ENCODE measurements at regions not wholly inside any gene's neighbourhood (a gene's known extent, or its start where the extent isn't known, plus 50 kb on each side); places are given as distances from the start of the nearest gene placed in this dataset.
"Not testable (repeated sequence)": the region's sequence is repeated elsewhere in the genome, so short reads cannot be mapped to it uniquely, and the experiment has no call there.

DNA sequence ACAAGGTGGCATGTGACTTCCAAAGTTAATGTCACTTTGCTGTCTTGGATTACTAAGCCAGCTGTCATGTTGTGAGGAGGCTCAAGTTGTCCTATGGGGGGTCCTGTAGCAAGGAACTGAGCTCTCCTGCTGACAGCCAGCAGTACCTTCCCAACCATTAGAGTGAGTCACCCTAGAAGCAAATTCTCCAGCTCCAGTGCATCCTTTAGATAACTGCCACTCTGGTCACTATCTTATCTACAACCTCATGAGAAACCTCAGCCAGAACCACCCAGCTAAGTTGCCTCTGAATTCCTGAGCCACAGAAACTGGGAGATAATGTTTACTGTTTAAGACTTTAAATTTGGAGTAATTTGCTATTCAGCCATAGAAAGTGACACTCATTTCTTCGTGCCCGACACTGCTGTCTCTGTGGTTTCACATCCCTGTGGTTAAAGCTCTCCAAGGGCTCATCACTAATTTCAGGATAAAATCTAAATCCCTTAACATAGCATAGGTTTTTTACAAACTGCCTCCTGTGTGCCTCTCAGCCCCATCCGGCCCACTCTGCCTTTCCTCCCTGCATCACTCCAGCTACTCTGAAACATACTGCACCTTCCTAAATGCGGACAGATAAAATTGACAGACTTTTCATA is 83.5 kb downstream of the PRR15 start:
- Histone ChIP-seq H3K4me3 (ENCODE audit: low read length in 2 of 2) (no peak overlapping the region), H3K9me3 (ENCODE audit: control insufficient read depth in 2 of 2, insufficient read depth in 1 of 2, low read length in 1 of 2) (no peaks in the 10 kb centered on the region), H3K4me1 (ENCODE audit: control insufficient read depth in 2 of 2, insufficient read depth in 2 of 2, low read length in 2 of 2) (no peaks in the 10 kb centered on the region), H3K36me3 (ENCODE audit: control insufficient read depth in 2 of 2, insufficient read depth in 2 of 2, low read length in 1 of 2) (no peaks in the 10 kb centered on the region), H3K27me3 (ENCODE audit: control insufficient read depth in 2 of 2, insufficient read depth in 1 of 2, low read length in 1 of 2) (no peaks in the 10 kb centered on the region), H3K27ac (ENCODE audit: low read depth in 1 of 2, low read length in 1 of 2) (no peak overlapping the region)
- WGBS, result 57% methylated on average over 4 of the region's 4 CpGs
- no peak for DNase-seq (ENCODE audit: low read depth in 6 of 9, low spot score in 9 of 9)

- DNase-seq (ENCODE audit: low read depth in 6 of 9, low spot score in 9 of 9); H3K27ac ChIP-seq (ENCODE audit: low read depth in 1 of 2, low read length in 1 of 2); H3K36me3 ChIP-seq (ENCODE audit: control insufficient read depth in 2 of 2, insufficient read depth in 2 of 2, low read length in 1 of 2); H3K4me3 ChIP-seq (ENCODE audit: low read length in 2 of 2); H3K27me3 ChIP-seq (ENCODE audit: control insufficient read depth in 2 of 2, insufficient read depth in 1 of 2, low read length in 1 of 2); H3K9me3 ChIP-seq (ENCODE audit: control insufficient read depth in 2 of 2, insufficient read depth in 1 of 2, low read length in 1 of 2); H3K4me1 ChIP-seq (ENCODE audit: control insufficient read depth in 2 of 2, insufficient read depth in 2 of 2, low read length in 2 of 2): not testable (repeated sequence)
- 92% methylated on average over 5 of the region's 5 CpGs for WGBS
Measured at GRCh38 chr7:29647691-29648210, 84.1 kb downstream of the PRR15 start.

DNA sequence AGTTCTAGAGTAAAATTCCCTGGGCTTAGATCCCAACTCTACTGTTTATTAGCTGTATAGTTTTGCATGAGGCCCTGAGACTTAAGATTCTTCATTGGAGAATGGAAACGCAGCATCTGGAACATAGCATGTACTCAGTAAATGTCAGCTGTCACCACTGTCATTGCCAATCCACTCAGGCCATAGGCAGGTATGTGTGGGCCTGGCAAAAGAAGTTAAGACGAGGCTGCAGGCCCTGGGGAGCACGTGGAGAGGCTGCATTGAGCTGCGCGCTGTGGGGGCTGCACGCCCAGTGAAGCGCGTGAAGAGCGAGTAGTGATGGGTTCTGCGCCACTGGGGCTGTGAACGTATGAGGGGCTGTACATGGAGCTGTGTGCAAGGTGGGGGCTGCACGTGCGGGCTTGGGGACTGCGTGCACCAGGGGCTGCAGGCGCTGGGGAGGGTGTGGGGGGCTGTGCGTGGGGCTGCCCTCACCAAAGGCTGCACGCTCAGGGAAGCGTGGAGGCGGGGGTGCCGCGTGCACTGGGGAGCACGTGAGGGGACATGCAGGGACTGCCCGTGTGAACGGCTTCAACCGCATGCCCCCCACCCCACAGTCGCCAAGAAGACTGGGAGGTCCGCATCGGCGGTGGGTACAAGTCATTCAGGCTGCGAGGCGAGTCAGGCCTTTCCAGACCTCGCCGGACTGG is 85.5 kb downstream of the PRR15 start:
- no peaks in the 10 kb centered on the region for H3K27me3 ChIP-seq (ENCODE audit: control insufficient read depth in 2 of 2, insufficient read depth in 1 of 2, low read length in 1 of 2)
- no peaks in the 10 kb centered on the region for H3K9me3 ChIP-seq (ENCODE audit: control insufficient read depth in 2 of 2, insufficient read depth in 1 of 2, low read length in 1 of 2)
- H3K4me1 ChIP-seq (ENCODE audit: control insufficient read depth in 2 of 2, insufficient read depth in 2 of 2, low read length in 2 of 2), result no peaks in the 10 kb centered on the region
- no peak overlapping the region for H3K4me3 ChIP-seq (ENCODE audit: low read length in 2 of 2)
- 96% methylated on average over 33 of the region's 33 CpGs for WGBS
- H3K36me3 ChIP-seq (ENCODE audit: control insufficient read depth in 2 of 2, insufficient read depth in 2 of 2, low read length in 1 of 2), result no peaks in the 10 kb centered on the region
- no peak overlapping the region for H3K27ac ChIP-seq (ENCODE audit: low read depth in 1 of 2, low read length in 1 of 2)
- DNase-seq (ENCODE audit: low read depth in 6 of 9, low spot score in 9 of 9), result no peak

DNA sequence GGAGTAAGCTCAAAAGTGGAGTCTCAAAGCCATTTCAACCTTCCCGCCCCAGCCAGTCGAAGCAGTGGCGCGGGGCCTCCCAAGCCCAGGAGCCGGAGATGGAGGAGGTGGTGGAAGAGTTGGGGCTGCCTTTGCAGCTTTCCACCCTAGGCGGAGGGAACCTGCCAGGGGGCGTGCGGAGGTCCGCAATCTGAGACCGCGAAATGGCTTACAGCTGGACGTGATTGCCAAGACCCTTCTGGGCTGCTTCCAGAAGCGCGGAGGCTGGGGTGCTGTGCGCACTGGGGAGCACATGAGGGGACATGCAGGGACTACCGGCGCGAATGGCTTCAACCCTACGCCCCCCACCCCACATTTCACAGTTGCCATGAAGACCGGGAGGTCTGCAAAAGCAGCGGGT is 86.2 kb downstream of the PRR15 start:
- H3K9me3 ChIP-seq (ENCODE audit: control insufficient read depth in 2 of 2, insufficient read depth in 1 of 2, low read length in 1 of 2), result no peaks in the 10 kb centered on the region
- 98% methylated on average over 21 of the region's 21 CpGs for WGBS
- no peak overlapping the region for H3K27ac ChIP-seq (ENCODE audit: low read depth in 1 of 2, low read length in 1 of 2)
- H3K36me3 ChIP-seq (ENCODE audit: control insufficient read depth in 2 of 2, insufficient read depth in 2 of 2, low read length in 1 of 2), result no peaks in the 10 kb centered on the region
- H3K27me3 ChIP-seq (ENCODE audit: control insufficient read depth in 2 of 2, insufficient read depth in 1 of 2, low read length in 1 of 2), result no peaks in the 10 kb centered on the region
- no peak for DNase-seq (ENCODE audit: low read depth in 6 of 9, low spot score in 9 of 9)
- H3K4me1 ChIP-seq (ENCODE audit: control insufficient read depth in 2 of 2, insufficient read depth in 2 of 2, low read length in 2 of 2), result no peaks in the 10 kb centered on the region
- H3K4me3 ChIP-seq (ENCODE audit: low read length in 2 of 2), result no peak overlapping the region

DNA sequence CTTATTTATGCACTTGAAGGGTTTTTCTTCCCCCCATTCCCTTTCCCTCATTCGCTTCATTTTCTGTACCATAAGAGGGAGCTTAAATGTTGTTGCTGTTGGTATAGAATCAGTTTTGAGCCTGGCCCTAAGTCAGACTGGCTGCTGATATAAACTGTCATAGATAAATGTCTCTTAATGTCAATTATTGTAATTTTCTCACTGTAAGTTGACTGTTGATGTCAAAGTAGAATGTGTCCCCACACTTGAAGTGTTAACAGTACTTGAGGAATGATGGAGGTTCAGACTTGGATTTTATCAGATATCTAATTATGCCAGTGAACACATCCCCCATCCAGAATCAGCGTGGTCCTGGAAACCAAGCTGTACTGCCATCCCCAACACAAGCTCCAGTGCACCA is 87.8 kb downstream of the PRR15 start:
- no peak for DNase-seq (ENCODE audit: low read depth in 6 of 9, low spot score in 9 of 9)
- 98% methylated on average over 2 of the region's 2 CpGs for WGBS
- Histone ChIP-seq H3K36me3 (ENCODE audit: control insufficient read depth in 2 of 2, insufficient read depth in 2 of 2, low read length in 1 of 2) (no peaks in the 10 kb centered on the region), H3K9me3 (ENCODE audit: control insufficient read depth in 2 of 2, insufficient read depth in 1 of 2, low read length in 1 of 2) (no peaks in the 10 kb centered on the region), H3K4me1 (ENCODE audit: control insufficient read depth in 2 of 2, insufficient read depth in 2 of 2, low read length in 2 of 2) (no peaks in the 10 kb centered on the region), H3K27ac (ENCODE audit: low read depth in 1 of 2, low read length in 1 of 2) (no peak overlapping the region), H3K4me3 (ENCODE audit: low read length in 2 of 2) (no peak overlapping the region), H3K27me3 (ENCODE audit: control insufficient read depth in 2 of 2, insufficient read depth in 1 of 2, low read length in 1 of 2) (no peaks in the 10 kb centered on the region)

- Histone ChIP-seq H3K4me3 (ENCODE audit: low read length in 2 of 2) (no peak overlapping the region), H3K36me3 (ENCODE audit: control insufficient read depth in 2 of 2, insufficient read depth in 2 of 2, low read length in 1 of 2) (no peaks in the 10 kb centered on the region), H3K27ac (ENCODE audit: low read depth in 1 of 2, low read length in 1 of 2) (no peak overlapping the region), H3K4me1 (ENCODE audit: control insufficient read depth in 2 of 2, insufficient read depth in 2 of 2, low read length in 2 of 2) (no peaks in the 10 kb centered on the region), H3K27me3 (ENCODE audit: control insufficient read depth in 2 of 2, insufficient read depth in 1 of 2, low read length in 1 of 2) (no peaks in the 10 kb centered on the region), H3K9me3 (ENCODE audit: control insufficient read depth in 2 of 2, insufficient read depth in 1 of 2, low read length in 1 of 2) (no peaks in the 10 kb centered on the region)
- 98% methylated on average over 2 of the region's 2 CpGs for WGBS
- no peak for DNase-seq (ENCODE audit: low read depth in 6 of 9, low spot score in 9 of 9)
Measured at GRCh38 chr7:29652556-29652955, 88.9 kb downstream of the PRR15 start.

DNA sequence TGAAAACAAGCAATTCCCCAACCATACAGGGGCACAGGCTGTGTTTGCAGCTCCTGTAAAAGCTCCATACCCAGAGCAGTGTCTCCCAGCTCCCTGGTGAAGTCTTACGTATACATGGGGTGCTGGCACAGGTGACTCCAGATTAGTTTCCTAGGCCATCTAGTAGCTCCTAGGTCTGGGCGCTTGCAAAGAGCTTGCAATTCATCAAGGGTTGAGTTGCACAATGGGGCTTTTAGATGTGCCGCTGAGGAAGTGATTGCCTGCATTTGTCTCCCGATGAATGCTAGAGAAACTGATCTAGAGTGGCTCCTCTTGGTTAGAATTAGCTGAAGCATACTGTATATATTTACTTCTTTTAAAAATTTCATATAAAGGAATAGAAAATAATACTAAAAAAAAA is 90.7 kb downstream of the PRR15 start:
- H3K27me3 ChIP-seq (ENCODE audit: control insufficient read depth in 2 of 2, insufficient read depth in 1 of 2, low read length in 1 of 2); H3K36me3 ChIP-seq (ENCODE audit: control insufficient read depth in 2 of 2, insufficient read depth in 2 of 2, low read length in 1 of 2); DNase-seq (ENCODE audit: low read depth in 6 of 9, low spot score in 9 of 9); H3K9me3 ChIP-seq (ENCODE audit: control insufficient read depth in 2 of 2, insufficient read depth in 1 of 2, low read length in 1 of 2); H3K4me1 ChIP-seq (ENCODE audit: control insufficient read depth in 2 of 2, insufficient read depth in 2 of 2, low read length in 2 of 2); H3K4me3 ChIP-seq (ENCODE audit: low read length in 2 of 2); H3K27ac ChIP-seq (ENCODE audit: low read depth in 1 of 2, low read length in 1 of 2): not testable (repeated sequence)
- WGBS, result 80% methylated on average over 4 of the region's 4 CpGs

- DNase-seq (ENCODE audit: low read depth in 6 of 9, low spot score in 9 of 9), result no peak
- no peaks in the 10 kb centered on the region for H3K9me3 ChIP-seq (ENCODE audit: control insufficient read depth in 2 of 2, insufficient read depth in 1 of 2, low read length in 1 of 2)
- H3K27me3 ChIP-seq (ENCODE audit: control insufficient read depth in 2 of 2, insufficient read depth in 1 of 2, low read length in 1 of 2), result no peaks in the 10 kb centered on the region
- 95% methylated on average over 5 of the region's 5 CpGs for WGBS
- no peaks in the 10 kb centered on the region for H3K4me1 ChIP-seq (ENCODE audit: control insufficient read depth in 2 of 2, insufficient read depth in 2 of 2, low read length in 2 of 2)
- H3K4me3 ChIP-seq (ENCODE audit: low read length in 2 of 2), result no peak overlapping the region
- H3K36me3 ChIP-seq (ENCODE audit: control insufficient read depth in 2 of 2, insufficient read depth in 2 of 2, low read length in 1 of 2), result no peaks in the 10 kb centered on the region
- no peak overlapping the region for H3K27ac ChIP-seq (ENCODE audit: low read depth in 1 of 2, low read length in 1 of 2)
Measured at GRCh38 chr7:29657288-29657687, 93.7 kb downstream of the PRR15 start.

- H3K27me3 ChIP-seq (ENCODE audit: control insufficient read depth in 2 of 2, insufficient read depth in 1 of 2, low read length in 1 of 2), result no peaks in the 10 kb centered on the region
- H3K9me3 ChIP-seq (ENCODE audit: control insufficient read depth in 2 of 2, insufficient read depth in 1 of 2, low read length in 1 of 2), result no peaks in the 10 kb centered on the region
- no peaks in the 10 kb centered on the region for H3K36me3 ChIP-seq (ENCODE audit: control insufficient read depth in 2 of 2, insufficient read depth in 2 of 2, low read length in 1 of 2)
- no peak for DNase-seq (ENCODE audit: low read depth in 6 of 9, low spot score in 9 of 9)
- 98% methylated on average over 7 of the region's 7 CpGs for WGBS
- H3K4me1 ChIP-seq (ENCODE audit: control insufficient read depth in 2 of 2, insufficient read depth in 2 of 2, low read length in 2 of 2), result no peaks in the 10 kb centered on the region
- H3K4me3 ChIP-seq (ENCODE audit: low read length in 2 of 2), result no peak overlapping the region
- H3K27ac ChIP-seq (ENCODE audit: low read depth in 1 of 2, low read length in 1 of 2), result no peak overlapping the region
Measured at GRCh38 chr7:29657856-29658255, 94.2 kb downstream of the PRR15 start.

All from thymus (tissue), 11 donors.